LoVo (cell line): ENCODE measurements at regions not wholly inside any gene's neighbourhood (a gene's known extent, or its start where the extent isn't known, plus 50 kb on each side); places are given as distances from the start of the nearest gene placed in this dataset.

ENCODE experiments used
- DNase-seq: peaks from one replicate; pipeline ENCODE4 v3.0.0-alpha.2; 2016; ENCODE audit warnings: low spot score

DNA sequence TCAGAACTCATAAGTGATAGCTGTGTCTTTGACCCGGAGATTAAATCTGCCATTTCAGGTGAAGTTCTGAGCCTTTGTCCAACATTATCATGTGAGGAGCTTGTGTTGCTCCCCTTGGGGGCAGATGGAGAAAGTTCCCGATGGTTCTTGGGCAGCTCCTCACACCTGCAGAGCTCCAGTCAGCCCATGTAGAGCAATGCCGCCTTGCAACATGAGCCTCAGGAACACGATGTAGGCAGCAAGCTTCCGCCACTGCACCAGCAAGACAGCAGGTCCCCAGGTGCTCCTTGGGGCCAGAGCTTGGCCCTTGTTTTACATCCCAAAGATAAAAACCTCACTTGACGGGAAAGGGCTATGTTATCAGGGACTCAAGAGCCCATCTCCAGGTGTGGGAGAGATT, 292.7 kb downstream of the IRX1 start:
- DNase-seq, result no peak

DNA sequence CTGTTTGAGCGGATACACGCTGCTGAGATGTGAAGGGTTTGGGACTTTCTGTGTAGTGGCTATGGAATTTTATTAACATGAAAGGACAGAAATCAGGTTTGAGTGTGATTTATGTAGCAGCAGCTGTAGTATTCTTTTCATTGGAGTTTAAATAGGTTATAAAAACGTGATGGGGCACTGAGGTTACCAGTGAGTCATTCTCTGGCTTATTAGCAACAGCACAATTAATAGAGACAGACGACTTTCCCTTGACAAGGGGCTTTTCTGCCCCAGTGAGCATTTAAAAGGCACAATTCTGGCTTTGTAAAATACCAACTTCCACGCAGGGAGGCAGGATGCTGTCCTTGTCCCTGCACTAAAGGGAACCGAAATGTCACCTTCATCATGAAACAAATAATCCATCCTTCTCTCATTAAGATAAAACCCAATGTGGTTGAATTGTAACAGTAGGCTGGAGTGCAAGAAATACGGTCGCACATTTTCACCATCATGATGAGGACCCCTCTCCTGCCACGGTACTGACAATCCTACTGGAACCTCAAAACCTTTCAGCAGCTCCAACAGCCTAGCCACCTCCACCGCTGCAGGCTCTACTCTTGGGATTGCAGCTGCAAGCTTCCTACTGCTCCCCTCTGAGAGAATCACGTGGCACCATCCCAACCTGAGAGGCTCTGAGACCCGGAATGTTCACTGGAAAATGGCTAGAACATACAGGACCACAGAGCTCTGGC, 293.9 kb downstream of the IRX1 start:
- DNase-seq, result no peak

DNA sequence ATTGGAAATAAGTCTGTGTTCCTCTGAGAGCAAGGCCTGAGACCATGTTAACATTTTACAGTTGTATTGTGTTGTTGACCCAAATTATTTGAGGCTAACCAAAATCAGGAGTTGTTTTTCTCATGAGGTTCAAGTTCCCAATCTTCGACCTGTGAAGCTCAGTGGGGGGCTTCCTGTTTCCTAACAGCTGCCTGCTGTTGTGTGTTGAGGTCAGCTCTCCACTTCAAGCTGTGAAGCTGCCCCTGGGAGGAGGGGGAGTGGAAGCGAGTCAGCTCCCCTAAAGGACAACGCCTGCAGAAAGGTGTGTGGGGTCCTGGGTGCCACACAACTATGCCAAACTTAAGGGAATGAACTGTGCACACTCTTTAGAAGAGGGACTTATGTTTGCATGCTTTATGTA, 295.5 kb downstream of the IRX1 start:
- DNase-seq, result no peak

DNA sequence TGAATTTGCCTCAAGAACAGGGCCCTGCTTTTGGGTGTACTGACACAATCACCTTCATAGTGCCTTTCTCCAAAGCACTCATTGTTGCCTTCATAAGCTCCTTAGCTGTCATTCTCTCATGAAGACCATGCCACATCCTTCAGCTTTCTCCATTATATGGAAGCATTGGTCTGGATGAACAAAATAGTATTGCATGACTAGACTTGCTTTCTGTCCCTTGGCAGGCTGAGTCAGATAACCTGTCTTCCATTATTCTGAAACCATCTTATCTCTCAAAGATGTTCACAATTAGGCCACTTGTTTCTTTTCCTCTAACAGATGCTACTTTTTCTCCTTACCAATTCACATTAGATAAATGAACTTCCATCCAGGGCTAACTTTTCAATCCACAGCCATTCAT, 297.9 kb downstream of the IRX1 start:
- DNase-seq, result no peak

DNA sequence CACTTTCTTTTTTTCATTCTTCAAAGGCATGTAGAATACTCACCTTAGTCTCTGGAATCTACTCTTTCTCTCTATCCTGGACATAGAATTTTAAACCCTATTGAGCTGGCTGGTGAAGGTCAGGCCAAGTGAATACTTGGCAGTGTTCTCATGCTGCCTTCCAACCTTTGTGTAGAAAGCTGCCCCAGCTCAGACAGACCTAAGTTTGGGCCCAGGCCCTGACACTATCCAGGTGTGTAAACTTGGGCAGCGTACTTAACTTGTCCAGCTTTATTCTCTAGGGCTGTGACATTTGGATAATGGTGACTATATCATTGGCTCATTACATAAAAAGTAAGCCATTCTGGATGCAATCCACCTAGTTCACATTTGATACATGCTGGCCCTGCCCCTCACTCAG, 298.3 kb downstream of the IRX1 start:
- DNase-seq, result no peak

DNA sequence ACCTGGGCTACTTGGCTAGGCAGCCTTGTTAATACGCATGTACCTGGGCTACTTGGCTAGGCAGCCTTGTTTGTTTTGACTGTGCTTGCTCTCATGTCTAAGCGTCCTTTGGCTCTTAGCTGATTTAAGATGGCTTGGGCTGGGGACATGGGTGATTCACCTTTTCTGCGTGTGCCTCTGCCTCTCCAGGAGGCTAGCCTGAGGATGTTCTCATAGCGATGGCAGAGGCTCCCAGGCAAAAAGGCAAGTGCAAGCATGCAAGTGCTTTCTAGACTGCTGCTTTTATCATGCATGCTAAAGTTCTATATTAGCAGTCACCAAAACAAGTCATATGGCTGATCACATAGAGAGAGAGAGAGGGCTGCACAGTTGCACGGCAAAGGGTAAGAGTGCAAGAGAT, 300.5 kb downstream of the IRX1 start:
- no peak for DNase-seq

DNA sequence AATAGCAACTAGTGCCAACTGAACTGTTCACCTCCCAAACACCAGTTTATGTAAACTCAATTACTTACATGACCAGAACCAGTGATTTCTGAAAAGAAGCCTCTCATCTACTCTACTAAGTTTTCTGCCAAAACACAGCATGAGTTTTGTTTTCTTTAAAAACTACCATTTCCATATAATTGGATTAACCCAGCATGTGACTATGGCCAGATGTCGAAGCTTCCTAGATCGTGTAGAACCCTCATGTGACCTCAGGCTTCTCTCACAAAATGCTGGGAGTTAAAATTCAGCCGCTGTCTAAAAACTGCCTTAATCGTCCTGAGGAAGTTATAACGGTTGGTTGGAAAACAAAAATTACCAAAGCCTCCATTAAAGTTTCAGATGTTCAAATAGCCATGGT, 303.5 kb downstream of the IRX1 start:
- DNase-seq, result no peak

DNA sequence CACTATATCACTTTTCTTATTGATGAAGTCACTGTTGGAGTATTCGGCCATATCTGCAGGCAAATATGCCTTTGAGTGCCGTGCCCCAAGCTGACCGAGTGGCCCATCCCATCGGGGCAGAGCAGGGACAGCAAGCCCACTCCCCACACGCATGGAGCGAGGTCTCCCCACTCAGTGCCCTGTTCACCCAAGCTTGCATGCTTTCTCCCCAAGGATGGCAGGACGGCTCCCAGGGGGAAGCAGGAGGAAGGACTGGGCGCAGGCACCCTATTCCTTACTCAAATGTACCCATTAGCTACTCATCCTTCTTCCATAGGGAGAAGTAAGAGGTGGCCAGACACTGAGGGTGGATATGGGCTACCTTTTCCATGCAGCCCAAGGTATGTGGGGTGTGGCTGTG, 309.0 kb downstream of the IRX1 start:
- no peak for DNase-seq

DNA sequence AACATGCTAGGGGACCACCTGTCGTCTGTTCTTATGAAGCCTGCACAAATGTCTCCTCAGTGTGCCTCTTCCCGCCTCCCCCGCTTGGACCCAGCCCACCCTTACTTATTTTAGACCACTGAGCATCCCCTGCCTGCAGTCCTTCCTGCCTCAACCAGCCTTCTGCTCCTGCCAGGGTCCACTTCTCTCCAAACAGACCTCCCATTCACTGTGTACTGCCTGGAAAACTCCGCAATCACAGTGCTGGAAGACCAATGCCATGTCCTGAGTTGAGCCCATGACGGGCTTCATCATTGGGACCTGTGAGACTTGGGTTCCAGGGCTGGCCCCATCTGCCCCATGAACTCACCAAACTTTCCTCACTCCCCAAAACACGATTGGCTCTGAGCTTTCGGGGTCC, 309.4 kb downstream of the IRX1 start:
- no peak for DNase-seq

DNA sequence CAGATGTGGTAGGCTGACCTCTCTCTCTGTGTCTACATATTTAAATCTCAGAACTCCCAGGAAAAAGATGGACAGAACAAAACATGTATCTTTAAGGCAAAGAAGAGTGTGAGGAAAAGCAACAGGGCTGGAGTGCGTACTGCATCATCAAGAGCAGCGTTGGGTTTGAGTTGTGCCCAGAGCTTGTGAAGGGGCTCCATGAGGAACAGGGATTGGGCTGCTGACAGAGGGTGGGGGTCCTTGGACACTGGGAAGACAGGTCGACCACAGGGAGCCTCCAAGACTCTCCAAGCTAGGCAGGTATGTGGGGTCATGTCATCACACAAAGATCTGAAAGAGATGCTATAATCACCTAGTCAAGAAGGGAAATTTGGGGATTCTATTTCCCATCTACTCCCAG, 309.9 kb downstream of the IRX1 start:
- DNase-seq, result no peak

DNA sequence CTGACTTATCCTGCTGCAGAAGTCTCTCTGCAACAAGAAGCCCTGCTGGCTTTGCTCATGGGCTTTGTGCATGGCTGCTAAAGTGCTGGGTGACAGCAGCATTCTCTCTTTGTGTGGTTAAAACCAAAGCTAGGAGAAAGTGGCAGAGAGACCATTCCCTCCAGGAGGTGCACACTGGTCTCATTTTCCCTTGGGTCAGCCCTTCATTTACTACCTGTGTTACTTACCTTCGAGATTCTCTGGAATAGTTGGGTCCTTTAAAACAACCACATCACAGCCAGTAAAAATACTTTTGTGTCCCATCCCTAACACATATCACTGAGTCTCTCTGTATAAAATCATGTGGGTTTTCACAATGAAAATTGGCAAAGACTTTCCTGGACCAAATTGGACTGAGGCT, 315.5 kb downstream of the IRX1 start:
- no peak for DNase-seq

DNA sequence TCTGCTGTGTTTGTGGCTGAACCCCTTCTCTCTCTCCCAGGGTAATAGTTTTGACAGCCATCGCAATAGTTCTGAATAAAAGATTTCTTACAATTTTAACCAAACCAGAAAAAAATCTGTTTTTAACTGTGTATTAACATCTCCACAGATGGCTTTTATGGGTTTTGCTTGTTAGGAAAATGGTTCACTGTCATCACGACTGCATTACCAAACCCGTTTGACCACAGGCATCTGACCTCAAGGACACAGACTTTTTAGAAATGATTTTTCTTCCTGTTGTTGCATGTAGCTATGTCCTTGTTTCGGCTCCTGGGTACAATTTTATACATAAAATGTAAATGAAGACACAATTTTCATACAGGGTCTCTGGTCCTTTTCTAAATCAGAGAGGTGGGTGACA, 316.1 kb downstream of the IRX1 start:
- DNase-seq, result no peak

DNA sequence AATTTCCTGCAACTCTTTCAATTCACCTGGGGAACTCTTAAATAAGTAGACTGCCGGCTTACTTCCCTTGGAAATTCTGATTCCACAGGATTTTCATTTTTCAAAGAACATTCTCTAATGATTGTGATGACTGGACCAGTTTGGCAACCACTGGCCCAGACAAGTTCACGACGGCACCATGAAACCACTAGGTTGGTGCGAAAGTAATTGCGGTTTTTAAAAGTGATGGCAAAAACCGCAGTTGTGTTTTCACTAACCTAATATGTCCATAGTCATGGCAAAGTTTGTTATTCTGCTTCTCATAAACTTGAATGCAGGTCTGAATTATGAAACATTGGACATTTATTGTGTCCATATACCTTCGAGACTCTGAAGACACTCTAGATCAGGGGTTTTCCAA, 317.2 kb downstream of the IRX1 start:
- no peak for DNase-seq

DNA sequence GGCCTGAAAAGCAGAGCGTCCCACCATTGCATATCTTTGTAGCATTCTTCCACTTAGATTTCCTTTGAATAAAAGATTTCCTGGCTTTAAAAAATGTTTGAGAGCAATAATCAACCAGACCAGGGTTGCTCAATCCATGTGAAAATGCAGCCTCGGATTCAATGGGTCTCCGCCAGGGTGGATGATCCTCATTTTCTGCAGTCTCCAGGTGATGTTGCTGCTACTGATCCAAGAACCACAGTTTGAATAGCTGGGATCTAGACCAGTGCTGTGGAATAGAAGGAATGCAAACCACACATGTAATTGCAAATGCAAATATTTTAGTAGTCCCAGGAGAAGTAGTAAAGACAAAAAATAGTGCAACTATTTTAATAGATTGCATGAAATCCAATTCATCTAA, 317.6 kb downstream of the IRX1 start:
- DNase-seq, result no peak

DNA sequence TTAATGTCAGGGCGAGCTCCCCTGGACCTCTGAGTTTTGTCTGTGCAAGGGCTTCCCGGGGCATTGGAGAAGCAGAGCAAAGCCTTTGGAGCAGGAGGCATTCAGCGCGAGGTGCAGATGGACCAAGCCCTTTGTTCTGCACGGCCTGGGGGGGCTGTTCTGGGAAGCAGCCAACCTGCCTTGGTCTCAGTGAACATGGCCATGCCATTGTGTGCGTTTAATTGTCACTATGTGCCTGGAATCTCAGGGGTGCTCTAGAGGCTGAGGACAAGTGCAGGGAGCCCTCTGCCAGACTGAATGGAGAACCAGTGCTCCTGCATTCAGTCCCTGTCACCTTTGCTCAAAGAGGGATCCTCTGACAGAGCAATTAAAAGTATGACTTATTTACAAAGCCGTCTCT, 329.4 kb downstream of the IRX1 start:
- no peak for DNase-seq

DNA sequence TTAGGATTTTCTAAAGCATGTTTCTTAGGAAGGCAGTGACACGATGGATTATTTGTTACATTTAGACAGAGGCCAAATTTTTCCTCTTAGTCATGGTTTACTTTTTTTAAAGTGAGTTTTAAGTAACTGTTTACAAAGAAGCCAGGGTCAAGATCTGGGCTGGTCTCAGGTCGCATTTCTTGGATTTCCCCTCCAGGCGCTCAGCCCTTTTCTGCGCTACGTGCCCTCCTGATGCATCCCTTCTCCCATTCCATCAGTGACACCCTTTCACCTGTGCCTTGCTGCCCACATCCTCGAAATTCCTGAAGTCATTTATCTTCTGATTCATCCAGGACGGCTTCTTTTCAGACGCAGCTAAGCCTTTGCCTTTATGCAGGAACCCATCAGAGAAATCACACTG, 330.3 kb downstream of the IRX1 start:
- DNase-seq, result no peak

DNA sequence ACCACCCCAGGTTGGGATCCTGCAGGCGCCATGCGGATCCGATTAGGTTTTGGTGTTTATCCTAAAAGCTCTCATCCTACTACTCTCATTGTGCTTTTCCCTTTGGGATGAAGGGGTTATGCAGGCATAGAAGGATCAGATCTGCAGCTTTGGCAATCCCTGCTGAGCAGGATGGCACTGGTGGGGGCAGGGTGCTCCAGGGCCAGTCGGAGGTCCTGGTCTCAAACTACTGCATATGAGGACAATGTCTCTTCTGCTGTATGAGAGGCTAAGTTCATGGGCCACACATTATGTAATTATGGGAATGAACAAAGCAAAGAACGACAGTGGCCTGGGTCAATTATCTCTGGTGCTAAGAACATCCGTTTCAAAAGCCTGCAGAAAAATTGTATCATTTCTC, 334.2 kb downstream of the IRX1 start:
- DNase-seq, result no peak

DNA sequence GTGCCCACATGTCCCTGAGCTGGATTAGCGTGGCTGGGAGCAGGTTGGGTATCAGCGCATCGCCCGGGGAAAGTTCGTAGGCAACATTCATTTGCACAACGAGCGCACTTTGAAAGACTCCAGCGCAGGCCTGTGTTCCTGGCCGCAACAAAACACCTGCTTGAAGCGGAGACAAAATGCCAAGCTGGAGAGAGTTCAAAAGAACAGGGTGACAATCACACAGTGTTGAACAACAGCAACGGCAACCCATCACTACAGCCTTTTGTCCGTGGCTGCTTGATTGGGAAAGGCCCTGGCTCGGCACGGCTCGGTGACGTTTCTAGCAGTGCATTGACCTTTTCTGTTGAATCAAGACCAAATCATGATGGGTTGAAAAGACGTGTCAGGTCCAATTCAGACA, 336.3 kb downstream of the IRX1 start:
- no peak for DNase-seq

DNA sequence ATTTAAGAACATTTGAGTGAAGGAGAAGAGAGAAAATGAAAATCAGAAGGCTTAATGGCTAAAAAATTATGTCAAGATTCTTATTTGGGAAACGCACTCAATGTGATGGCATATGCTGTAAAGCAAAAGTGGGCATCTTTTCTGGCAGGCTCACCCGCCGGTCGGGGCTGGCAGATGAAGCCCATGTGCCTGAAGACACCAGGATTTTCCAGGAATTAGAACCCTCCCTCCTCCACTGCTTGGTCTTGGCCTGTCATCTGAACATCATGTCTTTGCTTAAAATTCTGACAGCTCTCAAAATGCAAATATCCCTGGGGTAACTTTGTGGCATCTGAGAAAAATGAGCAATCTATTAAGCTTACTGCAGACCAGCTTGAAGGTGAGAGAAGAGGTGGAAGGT, 337.9 kb downstream of the IRX1 start:
- DNase-seq, result no peak

DNA sequence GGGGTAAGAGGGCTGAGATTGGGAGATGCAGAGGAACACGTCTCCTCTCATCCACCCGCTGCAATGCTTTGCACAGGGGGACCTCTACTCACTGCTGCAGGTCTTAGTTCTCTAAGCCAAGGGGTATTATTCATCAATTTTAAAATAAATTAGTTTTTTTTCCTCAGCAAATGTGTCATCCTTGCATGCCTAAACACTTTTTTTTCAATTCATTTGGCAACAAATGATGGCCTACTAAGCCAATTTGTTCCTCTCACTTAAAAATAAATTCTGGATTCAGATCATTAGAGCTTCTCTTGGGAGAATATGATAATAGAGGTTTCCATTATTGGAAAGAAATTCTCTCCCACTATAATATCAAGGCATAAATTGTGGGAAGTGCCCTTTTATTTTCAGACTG, 338.3 kb downstream of the IRX1 start:
- DNase-seq, result no peak

DNA sequence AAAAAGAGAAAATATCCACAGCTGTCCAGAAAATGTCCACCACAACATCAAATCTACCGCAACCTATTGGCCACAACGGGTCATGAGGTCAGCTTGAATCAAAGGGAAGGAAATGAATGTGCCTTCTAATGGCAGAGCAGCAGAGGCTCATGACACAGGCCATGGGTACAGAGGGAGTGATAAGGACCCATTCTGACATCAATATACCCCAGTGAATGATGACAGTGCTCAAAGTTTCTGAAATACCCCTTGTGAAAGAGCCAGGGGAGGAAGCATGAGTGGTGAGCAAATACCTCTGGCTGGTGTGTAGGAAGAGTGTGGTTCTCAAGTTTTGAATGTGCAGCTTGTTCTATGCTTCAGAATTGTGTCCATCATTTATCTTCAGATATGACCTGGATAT, 348.2 kb downstream of the IRX1 start:
- no peak for DNase-seq

DNA sequence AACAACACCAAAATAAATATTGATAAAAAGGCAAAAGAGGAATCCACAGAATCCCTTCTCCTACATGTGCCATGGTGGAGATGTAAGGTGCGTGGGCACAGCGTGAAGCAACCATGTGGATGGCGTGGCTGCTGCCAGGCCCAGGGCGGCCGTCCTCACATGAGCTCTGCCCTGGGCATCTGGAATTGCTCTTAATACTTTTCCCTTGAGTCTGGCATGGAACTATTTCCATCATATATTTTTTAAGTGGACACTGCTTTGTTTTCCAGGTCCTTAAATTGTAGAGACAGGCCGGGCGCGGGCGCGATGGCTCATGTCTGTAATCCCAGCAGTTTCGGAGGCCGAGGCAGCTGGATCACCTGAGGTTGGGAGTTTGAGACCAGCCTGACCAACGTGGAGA, 349.3 kb downstream of the IRX1 start:
- DNase-seq, result no peak

DNA sequence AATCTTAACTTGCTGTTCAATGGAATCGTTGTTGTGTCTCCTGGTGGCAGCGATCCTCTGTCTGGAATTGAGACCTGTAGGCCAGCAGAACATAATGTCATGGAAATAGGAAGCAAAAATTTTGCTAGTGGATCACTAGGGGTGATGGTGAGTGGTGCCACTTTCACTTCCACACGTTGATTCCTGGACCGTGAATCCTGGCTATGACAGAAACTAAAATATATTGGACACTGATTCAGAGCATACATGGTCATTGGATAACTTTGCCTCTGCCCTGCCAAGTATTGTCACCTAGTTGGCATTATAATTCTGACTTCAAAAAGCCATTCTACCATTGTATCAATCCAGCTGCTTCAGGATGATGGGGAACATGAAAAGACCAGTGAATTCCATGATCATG, 353.2 kb downstream of the IRX1 start:
- DNase-seq, result no peak

DNA sequence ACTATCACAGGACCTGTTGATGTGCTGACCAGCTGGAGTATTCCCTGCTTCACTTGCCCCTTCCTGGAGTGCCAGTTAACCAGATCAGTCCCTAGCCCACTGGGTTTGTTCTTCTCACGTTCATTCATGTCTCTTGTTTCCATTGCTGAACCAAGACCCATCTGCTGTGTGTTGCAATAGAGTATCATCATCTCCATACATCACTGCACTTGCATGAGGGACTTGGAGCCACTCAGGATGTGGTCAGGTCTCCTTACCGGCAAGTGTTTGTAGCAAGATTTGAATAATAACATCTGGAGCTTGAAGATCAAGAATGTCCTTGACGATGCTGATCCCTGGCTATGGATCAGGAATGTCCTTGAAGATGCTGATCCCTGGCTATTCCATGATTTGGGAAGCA, 358.6 kb downstream of the IRX1 start:
- no peak for DNase-seq

DNA sequence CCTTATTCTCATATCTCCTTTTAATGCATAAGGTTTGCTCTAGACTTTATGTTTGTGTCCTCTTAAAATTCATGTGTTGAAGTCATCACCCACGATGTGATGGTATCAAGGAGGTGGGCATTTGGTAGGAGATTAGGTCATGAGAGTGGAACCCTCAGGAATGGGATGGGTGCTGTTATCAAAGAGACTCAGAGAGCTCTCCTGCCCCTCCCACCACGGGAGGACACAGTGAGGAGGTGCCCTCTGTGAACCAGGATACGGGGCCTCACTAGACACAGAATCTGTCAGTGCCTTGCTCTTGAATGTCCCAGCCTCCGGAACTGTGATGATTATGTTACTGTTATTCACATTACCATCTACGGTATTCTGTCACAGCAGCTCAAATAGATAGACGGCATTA, 359.0 kb downstream of the IRX1 start:
- DNase-seq, result no peak
